ENCODE measurements at regions not wholly inside any gene's neighbourhood (a gene's known extent, or its start where the extent isn't known, plus 50 kb on each side); places are given as distances from the start of the nearest gene placed in this dataset.
"Not testable (repeated sequence)": the region's sequence is repeated elsewhere in the genome, so short reads cannot be mapped to it uniquely, and the experiment has no call there.

DNA sequence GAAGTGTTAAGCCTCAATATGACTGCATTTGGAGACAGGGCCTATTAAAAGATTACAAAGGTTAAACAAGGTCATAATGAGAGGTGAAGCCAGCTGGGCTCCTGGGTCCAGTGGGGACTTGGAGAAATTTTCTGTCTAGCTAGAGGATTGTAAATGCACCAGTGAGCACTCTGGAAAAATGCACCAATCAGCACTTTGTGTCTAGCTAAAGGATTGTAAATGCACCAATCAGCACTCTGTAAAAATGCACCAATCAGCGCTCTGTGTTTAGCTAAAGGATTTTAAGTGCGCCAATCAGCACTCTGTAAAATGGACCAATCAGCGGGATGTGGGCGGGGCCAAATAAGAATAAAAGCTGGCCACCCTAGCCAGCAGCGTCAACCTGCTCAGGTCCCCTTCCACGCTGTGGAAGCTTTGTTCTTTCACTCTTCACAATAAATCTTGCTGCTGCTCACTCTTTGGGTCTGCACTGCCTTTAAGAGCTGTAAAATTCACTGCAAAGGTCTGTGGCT, 150.3 kb downstream of the MRPS30 start:
- TF ChIP-seq, protein P1, sequence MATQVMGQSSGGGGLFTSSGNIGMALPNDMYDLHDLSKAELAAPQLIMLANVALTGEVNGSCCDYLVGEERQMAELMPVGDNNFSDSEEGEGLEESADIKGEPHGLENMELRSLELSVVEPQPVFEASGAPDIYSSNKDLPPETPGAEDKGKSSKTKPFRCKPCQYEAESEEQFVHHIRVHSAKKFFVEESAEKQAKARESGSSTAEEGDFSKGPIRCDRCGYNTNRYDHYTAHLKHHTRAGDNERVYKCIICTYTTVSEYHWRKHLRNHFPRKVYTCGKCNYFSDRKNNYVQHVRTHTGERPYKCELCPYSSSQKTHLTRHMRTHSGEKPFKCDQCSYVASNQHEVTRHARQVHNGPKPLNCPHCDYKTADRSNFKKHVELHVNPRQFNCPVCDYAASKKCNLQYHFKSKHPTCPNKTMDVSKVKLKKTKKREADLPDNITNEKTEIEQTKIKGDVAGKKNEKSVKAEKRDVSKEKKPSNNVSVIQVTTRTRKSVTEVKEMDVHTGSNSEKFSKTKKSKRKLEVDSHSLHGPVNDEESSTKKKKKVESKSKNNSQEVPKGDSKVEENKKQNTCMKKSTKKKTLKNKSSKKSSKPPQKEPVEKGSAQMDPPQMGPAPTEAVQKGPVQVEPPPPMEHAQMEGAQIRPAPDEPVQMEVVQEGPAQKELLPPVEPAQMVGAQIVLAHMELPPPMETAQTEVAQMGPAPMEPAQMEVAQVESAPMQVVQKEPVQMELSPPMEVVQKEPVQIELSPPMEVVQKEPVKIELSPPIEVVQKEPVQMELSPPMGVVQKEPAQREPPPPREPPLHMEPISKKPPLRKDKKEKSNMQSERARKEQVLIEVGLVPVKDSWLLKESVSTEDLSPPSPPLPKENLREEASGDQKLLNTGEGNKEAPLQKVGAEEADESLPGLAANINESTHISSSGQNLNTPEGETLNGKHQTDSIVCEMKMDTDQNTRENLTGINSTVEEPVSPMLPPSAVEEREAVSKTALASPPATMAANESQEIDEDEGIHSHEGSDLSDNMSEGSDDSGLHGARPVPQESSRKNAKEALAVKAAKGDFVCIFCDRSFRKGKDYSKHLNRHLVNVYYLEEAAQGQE (IDR thresholded peaks at IDR 0.05; ENCODE audit: insufficient replicate concordance, low read depth), result not testable (repeated sequence)
- not testable (repeated sequence) for TF ChIP-seq POLR2AphosphoS5 (IDR thresholded peaks at IDR 0.05; ENCODE audit: low read depth); SPI1 (IDR thresholded peaks at IDR 0.05; ENCODE audit: borderline replicate concordance, low read depth)

All from HL-60 (cell line).